Endothelial cell of umbilical vein (primary cell): ENCODE measurements at regions not wholly inside any gene's neighbourhood (a gene's known extent, or its start where the extent isn't known, plus 50 kb on each side); places are given as distances from the start of the nearest gene placed in this dataset.

Source experiments
- BruUV-seq: library from RNA; stranded (reverse); fragments of 400-500 nt; replicated peaks from 2 replicates; lab custom pipeline; 2021; lab: Mats Ljungman, UMichigan
- CTCF ChIA-PET: fragments of 300-600, 350-600 bp; sonication (Branson Sonifier 250); formaldehyde crosslinking; loops from one replicate; lab custom pipeline; 2021; ENCODE audit warnings: antibody characterized with exemption, inconsistent platforms; lab: Charles Lee
- POLR2A ChIA-PET: fragments of 300-600, 350-600 bp; sonication (Branson Sonifier 250); formaldehyde crosslinking; loops from one replicate; lab custom pipeline; 2021; ENCODE audit warnings: antibody characterized with exemption, inconsistent platforms; lab: Charles Lee
- DNase-seq: peaks from one replicate; pipeline ENCODE4 v3.0.0-alpha.2; 2011; ENCODE audit warnings: low read depth, low spot score
- FAIRE-seq: peaks from 2 replicates; lab custom pipeline; 2011; peaks lifted over from hg19 to GRCh38; lab: Jason Lieb, UNC
- H2AFZ ChIP-seq: 2 replicates; pipeline ENCODE4 v1.6.0; 2012; ENCODE audit warnings: low read depth, low read length, control low read depth, inconsistent platforms
- H3K27ac ChIP-seq: 2 replicates; pipeline ENCODE4 v1.5.1; 2011; ENCODE audit warnings: low read depth, mild to moderate bottlenecking, control low read depth, low read length, moderate library complexity; ENCODE audit not compliant: insufficient read depth
- H3K27me3 ChIP-seq, 2 experiments: 2 replicates each; pipeline versions ENCODE4 v1.6.0 to v1.6.1; 2011; ENCODE audit warnings: low read length in 2 of 2, mixed read lengths in 1 of 2; ENCODE audit not compliant: control insufficient read depth in 2 of 2, insufficient read depth in 2 of 2
- H3K36me3 ChIP-seq, 2 experiments: 2 replicates in 1 of 2; 3 replicates in 1 of 2; pipeline ENCODE4 v1.5.1; 2011; ENCODE audit warnings: low read length in 2 of 2, mild to moderate bottlenecking in 1 of 2, moderate library complexity in 1 of 2; ENCODE audit not compliant: control insufficient read depth in 2 of 2, insufficient read depth in 2 of 2; ENCODE audit errors: extremely low read depth in 1 of 2
- H3K4me1 ChIP-seq: 3 replicates; pipeline ENCODE4 v1.5.1; 2011; ENCODE audit warnings: mild to moderate bottlenecking, low read length; ENCODE audit not compliant: control insufficient read depth, insufficient read depth; ENCODE audit errors: extremely low read depth
- H3K4me2 ChIP-seq: 2 replicates; pipeline ENCODE4 v1.6.1; 2011; ENCODE audit warnings: low read length, control low read depth, mixed read lengths; ENCODE audit not compliant: insufficient read depth
- H3K4me3 ChIP-seq, 3 experiments: fragments of 200-600 bp in 1 of 3; sonication (generic), shearing (Covaris generic) in 1 of 3; replicated peaks in 1 of 3; 2 replicates each; pipeline ENCODE4 v1.5.1; 2011 to 2016; ENCODE audit warnings: control low read depth in 3 of 3, low read length in 3 of 3, mild to moderate bottlenecking in 2 of 3, inconsistent platforms in 1 of 3, low read depth in 1 of 3, moderate library complexity in 1 of 3; ENCODE audit not compliant: insufficient read depth in 1 of 3
- H3K79me2 ChIP-seq: 2 replicates; pipeline ENCODE4 v1.6.0; 2012; ENCODE audit warnings: low read length, inconsistent platforms; ENCODE audit not compliant: control insufficient read depth, insufficient read depth
- H3K9ac ChIP-seq: replicated peaks from 2 replicates; pipeline ENCODE3; 2011; ENCODE audit warnings: low read length, control low read depth; ENCODE audit not compliant: insufficient read depth; ENCODE audit errors: extremely low read depth
- H3K9me1 ChIP-seq: replicated peaks from 3 replicates; pipeline ENCODE4 v1.6.0; 2011; ENCODE audit warnings: mild to moderate bottlenecking, low read length; ENCODE audit not compliant: control insufficient read depth, insufficient read depth; ENCODE audit errors: extremely low read depth
- H3K9me3 ChIP-seq: replicated peaks from 2 replicates; pipeline ENCODE4 v1.5.1; 2012; ENCODE audit warnings: low read length, inconsistent platforms; ENCODE audit not compliant: control insufficient read depth, insufficient read depth
- H4K20me1 ChIP-seq: replicated peaks from 2 replicates; pipeline ENCODE3; 2011; ENCODE audit warnings: mild to moderate bottlenecking, low read length; ENCODE audit not compliant: control insufficient read depth, insufficient read depth; ENCODE audit errors: extremely low read depth
- CTCF ChIP-seq, 2 donors: IDR thresholded peaks; 1 replicate in 1 of 2; 2 replicates in 1 of 2; pipeline ENCODE4 v1.5.1; 2011; ENCODE audit warnings: low read length in 2 of 2, mild to moderate bottlenecking in 2 of 2, moderate library complexity in 2 of 2, control low read depth in 1 of 2, inconsistent platforms in 1 of 2, low read depth in 1 of 2; ENCODE audit not compliant: insufficient read depth in 1 of 2; ENCODE audit errors: extremely low read depth in 1 of 2
- EZH2 ChIP-seq: IDR thresholded peaks from 2 replicates; pipeline ENCODE4 v1.6.1; 2012; ENCODE audit warnings: borderline replicate concordance, low read depth, mild to moderate bottlenecking, moderate library complexity, low read length, inconsistent platforms; ENCODE audit not compliant: severe bottlenecking
- FOS ChIP-seq: IDR thresholded peaks from 2 replicates; pipeline ENCODE4 v1.6.1; 2011; ENCODE audit warnings: mild to moderate bottlenecking, low read length, moderate library complexity, borderline replicate concordance; ENCODE audit not compliant: insufficient read depth
- GATA2 ChIP-seq: IDR thresholded peaks from 2 replicates; pipeline ENCODE4 v1.7.0; 2011; ENCODE audit warnings: low read depth, mild to moderate bottlenecking, moderate library complexity, mixed read lengths, low read length; ENCODE audit not compliant: insufficient read length, insufficient read depth
- JUN ChIP-seq: IDR thresholded peaks from 2 replicates; pipeline ENCODE4 v1.6.1; 2011; ENCODE audit warnings: borderline replicate concordance, low read depth; ENCODE audit not compliant: insufficient read length, insufficient read depth
- MAX ChIP-seq: IDR thresholded peaks from 2 replicates; pipeline ENCODE4 v1.6.1; 2011; ENCODE audit not compliant: insufficient read depth, insufficient read length
- MYC ChIP-seq: IDR thresholded peaks from one replicate; pipeline ENCODE4 v1.6.1; 2011; ENCODE audit warnings: mild to moderate bottlenecking, low read depth, low read length
- POLR2A ChIP-seq: IDR thresholded peaks from 2 replicates; pipeline ENCODE4 v1.6.1; 2012; ENCODE audit warnings: low read depth, mild to moderate bottlenecking, control low read depth, low read length
- POLR2AphosphoS5 ChIP-seq: IDR thresholded peaks from 2 replicates; pipeline ENCODE4 v1.6.1; 2012; ENCODE audit warnings: low read depth, mild to moderate bottlenecking, control low read depth, low read length, moderate library complexity; ENCODE audit not compliant: insufficient read depth
- dilution Hi-C: fragments of 300-500 bp; cut with MboI; formaldehyde crosslinking; loops from one replicate; pipeline ENCODE4 v1.15.0; 2019; ENCODE audit warnings: low sequenced_read_pairs; ENCODE audit not compliant: extremely low pct_ligation_motif_present
- intact Hi-C: fragments of 100-400 bp; cut with micrococcal nuclease; formaldehyde crosslinking; loops from one replicate; pipeline ENCODE4 v1.10.0; 2022

- no peaks in the 10 kb centered on the region for H3K36me3 ChIP-seq
- no peaks in the 10 kb centered on the region for H3K9me1 ChIP-seq
- H4K20me1 ChIP-seq, result no peaks in the 10 kb centered on the region
- H3K27me3 ChIP-seq, result no peaks in the 10 kb centered on the region
- H3K4me1 ChIP-seq, result no peaks in the 10 kb centered on the region
- peaks cover 5% of the 10 kb centered on the region for H3K9me3 ChIP-seq
- intact Hi-C loops, result no loop called here
- DNase-seq (no peak), FAIRE-seq (no peak)
- no peak overlapping the region for H3K9ac ChIP-seq
- BruUV-seq, result no TSS peak
- H2AFZ ChIP-seq, result no peak overlapping the region
- H3K79me2 ChIP-seq, result no peaks in the 10 kb centered on the region
- ChIA-PET CTCF (no interaction called here), POLR2A (no interaction called here)
- H3K4me3 ChIP-seq, result no peak overlapping the region
- no peak overlapping the region for H3K27ac ChIP-seq
- no peak overlapping the region for H3K4me2 ChIP-seq
- TF ChIP-seq POLR2AphosphoS5 (no peak), MYC (no peak), JUN (no peak), EZH2 (no peak), POLR2A (no peak), CTCF (IDR thresholded peaks at IDR 0.05; ENCODE audit: extremely low read depth in 1 of 2, insufficient read depth in 1 of 2, low read depth in 1 of 2, low read length in 2 of 2) (no peak), GATA2 (no peak), MAX (no peak), FOS (no peak)
- dilution Hi-C loops, result no loop called here
These were observed 256.2 kb downstream of the FNDC1 start for GRCh38 chr6:159425421-159425820.
